ENCODE measurements at regions not wholly inside any gene's neighbourhood (a gene's known extent, or its start where the extent isn't known, plus 50 kb on each side); places are given as distances from the start of the nearest gene placed in this dataset.

DNA sequence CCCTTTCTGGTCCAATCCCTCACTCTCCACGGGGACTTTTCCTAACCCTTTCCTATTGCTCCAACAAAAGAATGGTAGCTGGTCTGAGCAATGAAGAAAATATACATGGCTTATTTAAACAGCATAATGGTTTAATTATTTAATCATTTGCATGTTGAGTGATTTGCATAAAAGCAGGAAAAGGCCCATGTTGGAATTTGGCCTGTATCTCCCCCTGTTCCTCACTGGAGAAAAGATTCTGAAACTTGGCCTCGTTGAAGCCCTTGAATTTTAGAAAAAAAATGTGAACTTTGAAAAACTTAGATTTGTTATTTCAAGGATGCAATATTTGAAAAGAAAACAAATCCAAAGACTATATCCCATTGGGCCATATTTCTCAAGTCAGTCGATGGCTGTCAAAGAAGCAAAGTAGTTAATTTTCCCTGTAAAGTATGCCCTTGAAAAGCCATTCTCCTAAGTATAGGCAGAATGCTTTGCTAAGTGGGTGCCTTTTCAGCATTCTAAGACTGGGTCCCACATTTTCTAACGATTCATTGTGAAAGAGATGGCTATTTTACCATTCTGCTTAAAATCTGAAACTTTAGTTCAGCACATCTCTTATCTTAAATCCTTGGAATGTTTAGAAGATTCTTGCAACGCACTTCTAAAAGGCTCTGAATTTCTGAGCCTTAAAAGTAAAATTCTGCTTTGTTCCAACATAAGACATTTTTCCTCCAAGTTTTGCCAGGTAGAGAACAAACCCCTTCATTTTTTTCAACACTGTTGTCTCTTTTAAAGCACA is 428.8 kb downstream of the ARHGEF28 start:
- H3K4me1 ChIP-seq (ENCODE audit: control insufficient read depth, insufficient read depth, low read length): no peaks in the 10 kb centered on the region
- intact Hi-C loops (cut with micrococcal nuclease; ENCODE audit: unreplicated experiment): no loop called here
- ATAC-seq (no peak), FAIRE-seq (no peak), DNase-seq (ENCODE audit: low read depth, low spot score) (no peak)
- H2AFZ ChIP-seq (ENCODE audit: control insufficient read depth, low read depth, low read length): no peak overlapping the region
- 11% methylated on average over 5 of the region's 5 CpGs for WGBS (ENCODE audit: insufficient coverage, insufficient replicate concordance, low lambda C conversion rate, missing lambda C conversion rate)
- TF ChIP-seq TCF12 (IDR thresholded peaks at IDR 0.05; ENCODE audit: low read depth, low read length): no peak
- no peak for TF ChIP-seq YY1 (IDR thresholded peaks at IDR 0.05; ENCODE audit: low read depth, low read length)
- no peak for TF ChIP-seq MEF2A (IDR thresholded peaks at IDR 0.05; ENCODE audit: insufficient read depth, low read depth, low read length)
- no peak for TF ChIP-seq CBFB (IDR thresholded peaks at IDR 0.05; ENCODE audit: low read depth)
- TF ChIP-seq, protein P1, sequence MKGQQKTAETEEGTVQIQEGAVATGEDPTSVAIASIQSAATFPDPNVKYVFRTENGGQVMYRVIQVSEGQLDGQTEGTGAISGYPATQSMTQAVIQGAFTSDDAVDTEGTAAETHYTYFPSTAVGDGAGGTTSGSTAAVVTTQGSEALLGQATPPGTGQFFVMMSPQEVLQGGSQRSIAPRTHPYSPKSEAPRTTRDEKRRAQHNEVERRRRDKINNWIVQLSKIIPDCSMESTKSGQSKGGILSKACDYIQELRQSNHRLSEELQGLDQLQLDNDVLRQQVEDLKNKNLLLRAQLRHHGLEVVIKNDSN (IDR thresholded peaks at IDR 0.05; ENCODE audit: borderline replicate concordance, extremely low read length, insufficient read depth, low read depth, low read length): no peak
- no peak for TF ChIP-seq MYC (IDR thresholded peaks at IDR 0.05; ENCODE audit: insufficient read depth, insufficient read length, insufficient replicate concordance, low read length, severe bottlenecking)
- no peak for TF ChIP-seq SUZ12 (IDR thresholded peaks at IDR 0.05; ENCODE audit: unreplicated experiment)
- no peaks in the 10 kb centered on the region for H4K20me1 ChIP-seq (ENCODE audit: control insufficient read depth, insufficient read depth)
- no peak overlapping the region for H3K4me3 ChIP-seq
- H3K9me3 ChIP-seq (replicated peaks; ENCODE audit: control insufficient read depth, insufficient read depth, low read length): no peaks in the 10 kb centered on the region
- H3K27me3 ChIP-seq (replicated peaks in 1 of 2; ENCODE audit: control insufficient read depth in 2 of 2, insufficient read depth in 2 of 2, low read length in 1 of 2): no peaks in the 10 kb centered on the region
- H3K4me2 ChIP-seq (ENCODE audit: control insufficient read depth, insufficient read depth): no peak overlapping the region
- no peaks in the 10 kb centered on the region for H3K79me2 ChIP-seq (ENCODE audit: control insufficient read depth, insufficient read depth, low read length)
- H3K27ac ChIP-seq (ENCODE audit: control insufficient read depth, insufficient read depth): no peak overlapping the region
- in situ Hi-C loops (cut with MboI): no loop called here
- ChIA-PET POLR2A (no interaction called here), RAD21 (ENCODE audit: unreplicated experiment) (interaction anchor here (1.3 to 1.5 kb wide), 3 partner anchors 18 to 586 kb away, joined by 3 to 11 read pairs (median 4); partner anchors contain the start of gene ENC1), SMC1A (ENCODE audit: uncharacterized antibody, unreplicated experiment) (interaction anchor here (1.2 to 1.8 kb wide), 3 partner anchors 10 to 19 kb away, joined by 3 to 6 read pairs (median 3); no protein-coding TSS in a partner anchor), CTCF (interaction anchor here (2.0 kb wide), 1 partner anchor 586 kb away, joined by 8 read pairs; the partner anchor contains the start of gene ENC1)
- no peaks in the 10 kb centered on the region for H3K36me3 ChIP-seq (ENCODE audit: control insufficient read depth in 2 of 2, insufficient read depth in 2 of 2, low read length in 1 of 2)
- no TSS peak for BruUV-seq (replicated peaks)
- no peak overlapping the region for H3K9ac ChIP-seq (ENCODE audit: control insufficient read depth, insufficient read depth, low read length)
